ENCODE measurements at regions not wholly inside any gene's neighbourhood (a gene's known extent, or its start where the extent isn't known, plus 50 kb on each side); places are given as distances from the start of the nearest gene placed in this dataset.

- DNase-seq (ENCODE audit: insufficient read length) (no peak), FAIRE-seq (no peak)
- TF ChIP-seq TAF1 (IDR thresholded peaks at IDR 0.05; ENCODE audit: borderline replicate concordance, low read depth, low read length), result no peak
- TF ChIP-seq POLR2AphosphoS5 (IDR thresholded peaks at IDR 0.05; ENCODE audit: low read depth, low read length), result no peak
- no peak for TF ChIP-seq POLR2A (IDR thresholded peaks at IDR 0.05; ENCODE audit: low read depth, low read length)
Measured at GRCh38 chr12:84807249-84807648, 105.3 kb downstream of the SLC6A15 start.

GRCh38 chr12:84805474-84805858 is 107.1 kb downstream of the SLC6A15 start:
- TF ChIP-seq TAF1 (IDR thresholded peaks at IDR 0.05; ENCODE audit: borderline replicate concordance, low read depth, low read length) (no peak), POLR2A (IDR thresholded peaks at IDR 0.05; ENCODE audit: low read depth, low read length) (no peak), POLR2AphosphoS5 (IDR thresholded peaks at IDR 0.05; ENCODE audit: low read depth, low read length) (no peak)
- FAIRE-seq, result no peak
- no peak for DNase-seq (ENCODE audit: insufficient read length)

- no peak for FAIRE-seq
- DNase-seq (ENCODE audit: insufficient read length), result no peak
- TF ChIP-seq TAF1 (IDR thresholded peaks at IDR 0.05; ENCODE audit: borderline replicate concordance, low read depth, low read length), result no peak
- TF ChIP-seq POLR2A (IDR thresholded peaks at IDR 0.05; ENCODE audit: low read depth, low read length), result no peak
- TF ChIP-seq POLR2AphosphoS5 (IDR thresholded peaks at IDR 0.05; ENCODE audit: low read depth, low read length), result no peak
Measured at GRCh38 chr12:84804691-84805473, 107.7 kb downstream of the SLC6A15 start.

DNA sequence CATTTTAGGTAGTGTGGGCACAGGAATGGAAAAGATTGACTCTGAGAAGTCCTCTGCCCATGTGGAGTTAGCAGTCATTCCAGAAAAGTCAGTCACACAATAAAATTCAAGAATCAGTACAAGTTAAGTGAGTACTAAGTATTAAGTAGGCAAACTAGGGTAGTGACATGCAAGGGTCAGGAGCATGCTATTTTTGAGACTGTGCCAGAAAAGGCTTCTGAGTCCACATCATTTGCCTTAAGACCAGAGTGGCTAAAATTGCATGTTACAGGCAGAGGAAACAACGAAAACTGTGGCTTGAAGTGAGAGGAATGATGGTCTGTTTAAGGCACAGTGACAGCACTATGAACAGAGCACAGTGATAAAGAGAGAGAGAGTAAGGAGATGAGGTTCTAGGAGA is 108.9 kb downstream of the SLC6A15 start:
- TF ChIP-seq POLR2A (IDR thresholded peaks at IDR 0.05; ENCODE audit: low read depth, low read length) (no peak), TAF1 (IDR thresholded peaks at IDR 0.05; ENCODE audit: borderline replicate concordance, low read depth, low read length) (no peak), POLR2AphosphoS5 (IDR thresholded peaks at IDR 0.05; ENCODE audit: low read depth, low read length) (no peak)
- DNase-seq (ENCODE audit: insufficient read length) (no peak), FAIRE-seq (no peak)

GRCh38 chr12:84802161-84802560 is 110.4 kb downstream of the SLC6A15 start:
- DNase-seq (ENCODE audit: insufficient read length) (no peak), FAIRE-seq (no peak)
- TF ChIP-seq POLR2A (IDR thresholded peaks at IDR 0.05; ENCODE audit: low read depth, low read length), result no peak
- TF ChIP-seq POLR2AphosphoS5 (IDR thresholded peaks at IDR 0.05; ENCODE audit: low read depth, low read length), result no peak
- no peak for TF ChIP-seq TAF1 (IDR thresholded peaks at IDR 0.05; ENCODE audit: borderline replicate concordance, low read depth, low read length)

GRCh38 chr12:84793558-84794367 is 118.8 kb downstream of the SLC6A15 start:
- no peak for TF ChIP-seq POLR2AphosphoS5 (IDR thresholded peaks at IDR 0.05; ENCODE audit: low read depth, low read length)
- TF ChIP-seq POLR2A (IDR thresholded peaks at IDR 0.05; ENCODE audit: low read depth, low read length), result no peak
- TF ChIP-seq TAF1 (IDR thresholded peaks at IDR 0.05; ENCODE audit: borderline replicate concordance, low read depth, low read length), result no peak
- FAIRE-seq (no peak), DNase-seq (ENCODE audit: insufficient read length) (no peak)

DNA sequence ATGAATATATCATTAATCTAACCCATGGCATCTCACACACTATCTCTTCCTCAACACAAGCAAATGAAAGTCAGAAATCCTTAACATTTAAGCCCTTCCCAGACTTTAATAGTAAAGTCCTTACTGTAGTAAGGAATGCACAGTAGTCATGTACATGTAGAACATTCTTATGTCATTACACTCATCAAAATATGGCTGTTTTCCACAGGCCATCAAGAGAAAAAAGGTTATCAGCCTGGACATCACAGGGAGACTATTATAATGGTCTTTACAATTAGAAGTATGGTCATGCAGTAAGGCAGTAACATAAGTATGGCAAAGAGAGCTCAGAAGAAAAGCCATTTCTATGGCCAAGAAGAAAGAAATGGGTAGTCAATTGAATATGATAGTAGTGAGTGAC is 121.2 kb downstream of the SLC6A15 start:
- TF ChIP-seq POLR2A (IDR thresholded peaks at IDR 0.05; ENCODE audit: low read depth, low read length) (no peak), POLR2AphosphoS5 (IDR thresholded peaks at IDR 0.05; ENCODE audit: low read depth, low read length) (no peak), TAF1 (IDR thresholded peaks at IDR 0.05; ENCODE audit: borderline replicate concordance, low read depth, low read length) (no peak)
- FAIRE-seq (no peak), DNase-seq (ENCODE audit: insufficient read length) (no peak)

DNA sequence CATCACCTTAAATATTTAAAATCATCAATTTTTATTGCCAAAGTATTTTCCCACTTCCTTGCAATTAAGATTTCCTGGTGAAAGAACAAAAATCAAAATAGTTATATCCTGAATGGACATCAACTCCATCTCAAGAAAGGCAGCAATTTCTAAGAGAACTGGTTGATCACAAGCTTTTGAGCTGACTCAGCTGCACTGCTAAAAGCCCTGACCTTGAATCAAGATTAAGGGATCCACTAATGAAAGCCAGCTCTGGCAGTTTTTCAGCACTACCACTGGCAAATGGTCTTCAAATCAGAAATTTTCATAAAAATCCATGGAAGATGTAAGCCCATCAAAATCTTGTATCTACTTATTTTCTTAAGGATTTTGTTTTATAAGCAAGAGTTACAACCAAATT is 123.4 kb downstream of the SLC6A15 start:
- FAIRE-seq, result no peak
- DNase-seq (ENCODE audit: insufficient read length), result no peak
- TF ChIP-seq POLR2A (IDR thresholded peaks at IDR 0.05; ENCODE audit: low read depth, low read length) (no peak), TAF1 (IDR thresholded peaks at IDR 0.05; ENCODE audit: borderline replicate concordance, low read depth, low read length) (no peak), POLR2AphosphoS5 (IDR thresholded peaks at IDR 0.05; ENCODE audit: low read depth, low read length) (no peak)

GRCh38 chr12:84787253-84787652 is 125.3 kb downstream of the SLC6A15 start:
- FAIRE-seq (no peak), DNase-seq (ENCODE audit: insufficient read length) (no peak)
- TF ChIP-seq TAF1 (IDR thresholded peaks at IDR 0.05; ENCODE audit: borderline replicate concordance, low read depth, low read length) (no peak), POLR2A (IDR thresholded peaks at IDR 0.05; ENCODE audit: low read depth, low read length) (no peak), POLR2AphosphoS5 (IDR thresholded peaks at IDR 0.05; ENCODE audit: low read depth, low read length) (no peak)

DNA sequence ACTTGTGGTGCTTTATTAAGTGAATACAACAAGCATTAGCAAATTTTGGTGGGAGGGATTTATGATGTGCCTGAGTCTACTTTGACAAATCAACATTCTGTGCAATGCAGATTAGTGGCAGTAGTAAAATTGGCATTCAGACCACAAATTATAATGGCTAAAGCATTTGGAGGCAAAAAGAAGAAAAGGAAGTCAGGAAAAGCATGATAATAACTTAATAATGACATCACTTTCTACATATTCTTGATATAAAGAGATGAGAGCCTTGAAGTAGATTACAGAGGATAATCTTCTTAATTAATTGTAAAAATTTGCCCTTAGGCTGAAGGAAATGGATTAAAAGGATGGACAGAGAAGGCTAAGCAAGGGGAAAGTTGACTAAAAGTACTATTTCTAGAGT is 126.0 kb downstream of the SLC6A15 start:
- no peak for TF ChIP-seq POLR2AphosphoS5 (IDR thresholded peaks at IDR 0.05; ENCODE audit: low read depth, low read length)
- TF ChIP-seq POLR2A (IDR thresholded peaks at IDR 0.05; ENCODE audit: low read depth, low read length), result no peak
- TF ChIP-seq TAF1 (IDR thresholded peaks at IDR 0.05; ENCODE audit: borderline replicate concordance, low read depth, low read length), result no peak
- no peak for DNase-seq (ENCODE audit: insufficient read length)
- no peak for FAIRE-seq

- FAIRE-seq (no peak), DNase-seq (ENCODE audit: insufficient read length) (no peak)
- no peak for TF ChIP-seq TAF1 (IDR thresholded peaks at IDR 0.05; ENCODE audit: borderline replicate concordance, low read depth, low read length)
- TF ChIP-seq POLR2A (IDR thresholded peaks at IDR 0.05; ENCODE audit: low read depth, low read length), result no peak
- no peak for TF ChIP-seq POLR2AphosphoS5 (IDR thresholded peaks at IDR 0.05; ENCODE audit: low read depth, low read length)
Measured at GRCh38 chr12:84785951-84786350, 126.6 kb downstream of the SLC6A15 start.

- no peak for DNase-seq (ENCODE audit: insufficient read length)
- TF ChIP-seq POLR2A (IDR thresholded peaks at IDR 0.05; ENCODE audit: low read depth, low read length) (no peak), POLR2AphosphoS5 (IDR thresholded peaks at IDR 0.05; ENCODE audit: low read depth, low read length) (no peak), TAF1 (IDR thresholded peaks at IDR 0.05; ENCODE audit: borderline replicate concordance, low read depth, low read length) (no peak)
- FAIRE-seq, result no peak
Measured at GRCh38 chr12:84785281-84785680, 127.3 kb downstream of the SLC6A15 start.
